Activated B cell treated with CpG ODN at 0.5 μM for 24 hours (primary cell): ENCODE measurements at regions not wholly inside any gene's neighbourhood (a gene's known extent, or its start where the extent isn't known, plus 50 kb on each side); places are given as distances from the start of the nearest gene placed in this dataset.

Experiments
- ATAC-seq: fragments of 200-7000 bp; cut with Tn5 transposase; one replicate; pipeline ENCODE4 v1.10.0; 2021; ENCODE audit warnings: low read depth, mild to moderate bottlenecking, moderate library complexity
- CTCF ChIA-PET: fragments of 350-600 bp; sonication (Branson Sonifier 250); formaldehyde crosslinking; loops from one replicate; lab custom pipeline; 2021; ENCODE audit warnings: antibody characterized with exemption; lab: Charles Lee
- POLR2A ChIA-PET: fragments of 350-600 bp; sonication (Branson Sonifier 250); formaldehyde crosslinking; loops from one replicate; lab custom pipeline; 2021; ENCODE audit warnings: antibody characterized with exemption; lab: Charles Lee
- DNase-seq: peaks from one replicate; pipeline ENCODE4 v3.0.0; 2022
- H3K27ac Mint-ChIP-seq: one replicate; pipeline ENCODE4 v1.8.0; 2020; ENCODE audit warnings: mixed read lengths
- H3K27me3 Mint-ChIP-seq: one replicate; pipeline ENCODE4 v1.8.0; 2021; ENCODE audit warnings: mixed read lengths
- H3K36me3 Mint-ChIP-seq: one replicate; pipeline ENCODE4 v1.8.0; 2021; ENCODE audit warnings: low read depth, mixed read lengths
- H3K4me1 Mint-ChIP-seq: one replicate; pipeline ENCODE4 v1.8.0; 2021; ENCODE audit warnings: mixed read lengths
- H3K4me3 Mint-ChIP-seq: one replicate; pipeline ENCODE4 v1.8.0; 2020; ENCODE audit warnings: mild to moderate bottlenecking, mixed read lengths
- H3K9me3 Mint-ChIP-seq: one replicate; pipeline ENCODE4 v1.8.0; 2020; ENCODE audit warnings: mixed read lengths
- CTCF ChIP-seq: fragments of 200-600 bp; IDR thresholded peaks from one replicate; pipeline ENCODE4 v1.8.0; 2022; ENCODE audit warnings: antibody characterized with exemption, mild to moderate bottlenecking
- intact Hi-C: fragments of 100-400 bp; cut with micrococcal nuclease; formaldehyde crosslinking; loops from one replicate; pipeline ENCODE4 v1.15.1; 2024

GRCh38 chr1:186530109-186530508 is 69.2 kb upstream of the PDC start:
- Mint-ChIP-seq H3K36me3 (no peaks in the 10 kb centered on the region), H3K9me3 (peaks cover 17% of the 10 kb centered on the region), H3K27ac (no peak overlapping the region), H3K4me3 (no peak overlapping the region), H3K4me1 (no peaks in the 10 kb centered on the region), H3K27me3 (peaks cover 9% of the 10 kb centered on the region)
- no peak for TF ChIP-seq CTCF
- ATAC-seq (no peak), DNase-seq (no peak)
- intact Hi-C loops = no loop called here
- ChIA-PET CTCF (no interaction called here), POLR2A (no interaction called here)

- Mint-ChIP-seq H3K27me3 (no peaks in the 10 kb centered on the region), H3K36me3 (peaks cover 6% of the 10 kb centered on the region), H3K9me3 (peaks cover 19% of the 10 kb centered on the region), H3K27ac (no peak overlapping the region), H3K4me1 (peaks cover 8% of the 10 kb centered on the region), H3K4me3 (no peak overlapping the region)
- no peak for TF ChIP-seq CTCF
- ChIA-PET POLR2A (no interaction called here), CTCF (no interaction called here)
- ATAC-seq = no peak
- intact Hi-C loops = no loop called here
- DNase-seq = no peak
Observed at GRCh38 chr1:186519982-186520381, 59.1 kb upstream of the PDC start.

- Mint-ChIP-seq H3K4me1 (peaks cover 8% of the 10 kb centered on the region), H3K27me3 (no peaks in the 10 kb centered on the region), H3K27ac (no peak overlapping the region), H3K4me3 (no peak overlapping the region), H3K36me3 (peaks cover 6% of the 10 kb centered on the region), H3K9me3 (peaks cover 13% of the 10 kb centered on the region)
- ChIA-PET CTCF (no interaction called here), POLR2A (no interaction called here)
- intact Hi-C loops = no loop called here
- no peak for TF ChIP-seq CTCF
- ATAC-seq (no peak), DNase-seq (no peak)
Observed at GRCh38 chr1:186518822-186519381, 58.0 kb upstream of the PDC start.

- H3K4me1 Mint-ChIP-seq = peaks cover 8% of the 10 kb centered on the region
- H3K36me3 Mint-ChIP-seq = peaks cover 6% of the 10 kb centered on the region
- H3K27me3 Mint-ChIP-seq = no peaks in the 10 kb centered on the region
- ChIA-PET POLR2A (no interaction called here), CTCF (no interaction called here)
- H3K9me3 Mint-ChIP-seq = peaks cover 11% of the 10 kb centered on the region
- no peak for ATAC-seq
- intact Hi-C loops = no loop called here
- no peak overlapping the region for H3K4me3 Mint-ChIP-seq
- TF ChIP-seq CTCF = no peak
- no peak overlapping the region for H3K27ac Mint-ChIP-seq
- no peak for DNase-seq
Observed at GRCh38 chr1:186518395-186518794, 57.5 kb upstream of the PDC start.

GRCh38 chr1:186514367-186514766 is 53.5 kb upstream of the PDC start:
- Mint-ChIP-seq H3K4me1 (peaks cover 26% of the 10 kb centered on the region), H3K27ac (no peak overlapping the region), H3K4me3 (no peak overlapping the region), H3K27me3 (no peaks in the 10 kb centered on the region), H3K36me3 (peaks cover 14% of the 10 kb centered on the region), H3K9me3 (peaks cover 11% of the 10 kb centered on the region)
- ATAC-seq (no peak), DNase-seq (no peak)
- ChIA-PET CTCF (no interaction called here), POLR2A (no interaction called here)
- TF ChIP-seq CTCF = no peak
- intact Hi-C loops = no loop called here
